HCT116 (cell line): ENCODE measurements at regions not wholly inside any gene's neighbourhood (a gene's known extent, or its start where the extent isn't known, plus 50 kb on each side); places are given as distances from the start of the nearest gene placed in this dataset.

Experiments
- CEBPB ChIP-seq: IDR thresholded peaks from 2 replicates; pipeline ENCODE4 v1.6.1; 2012; ENCODE audit warnings: low read depth
- EGR1 ChIP-seq: IDR thresholded peaks from 2 replicates; pipeline ENCODE4 v1.6.1; 2012; ENCODE audit warnings: low read depth
- ELF1 ChIP-seq: IDR thresholded peaks from 2 replicates; pipeline ENCODE4 v1.6.1; 2012; ENCODE audit warnings: low read depth, borderline replicate concordance
- EZH2 ChIP-seq: fragments of 200-600 bp; sonication (generic); IDR thresholded peaks from 2 replicates; pipeline ENCODE4 v1.6.1; 2017; ENCODE audit warnings: antibody characterized with exemption, mixed run types
- EZH2phosphoT487 ChIP-seq: fragments of 200-600 bp; IDR thresholded peaks from 2 replicates; pipeline ENCODE4 v1.6.1; 2018; ENCODE audit warnings: antibody characterized with exemption, borderline replicate concordance
- FOSL1 ChIP-seq: IDR thresholded peaks from 2 replicates; pipeline ENCODE4 v1.6.1; 2012; ENCODE audit warnings: low read depth
- JUND ChIP-seq: IDR thresholded peaks from 2 replicates; pipeline ENCODE4 v1.6.1; 2012
- POLR2A ChIP-seq: IDR thresholded peaks from 2 replicates; pipeline ENCODE4 v1.7.0; 2011; ENCODE audit warnings: borderline replicate concordance; ENCODE audit not compliant: insufficient read depth, insufficient read length; ENCODE audit errors: extremely low read depth
- POLR2AphosphoS5 ChIP-seq: IDR thresholded peaks from 2 replicates; pipeline ENCODE4 v1.6.1; 2011; ENCODE audit warnings: mild to moderate bottlenecking, low read depth, low read length, moderate library complexity
- RAD21 ChIP-seq: IDR thresholded peaks from 2 replicates; pipeline ENCODE4 v1.6.1; 2012; ENCODE audit warnings: low read depth, mild to moderate bottlenecking
- SIN3A ChIP-seq: IDR thresholded peaks from 2 replicates; pipeline ENCODE4 v1.6.1; 2012; ENCODE audit warnings: low read depth
- SRF ChIP-seq: IDR thresholded peaks from 2 replicates; pipeline ENCODE4 v1.6.1; 2012; ENCODE audit warnings: low read depth
- YY1 ChIP-seq: IDR thresholded peaks from 2 replicates; pipeline ENCODE4 v1.6.1; 2011; ENCODE audit warnings: low read length, low read depth, moderate library complexity, mild to moderate bottlenecking; ENCODE audit not compliant: insufficient replicate concordance; ENCODE audit errors: extremely low read depth
- ZFX ChIP-seq: fragments of 450-650 bp; IDR thresholded peaks from 2 replicates; pipeline ENCODE4 v1.6.1; 2017
- ZNF274 ChIP-seq: fragments of 200-500 bp; sonication (Bioruptor generic); IDR thresholded peaks from 2 replicates; pipeline ENCODE4 v1.6.1; 2014; ENCODE audit warnings: mild to moderate bottlenecking, low read depth, low read length, inconsistent platforms
- TF ChIP-seq, protein P1 (sequence below), 3 experiments: fragments of 200-600 bp in 1 of 3; sonication (generic) in 1 of 3; IDR thresholded peaks in 2 of 3; conservative IDR thresholded peaks in 1 of 3; 2 replicates each; pipeline ENCODE4 v1.5.1; 2012 to 2017; ENCODE audit warnings: low read depth in 2 of 3, low read length in 2 of 3, antibody characterized with exemption in 1 of 3, borderline replicate concordance in 1 of 3, control low read depth in 1 of 3, mild to moderate bottlenecking in 1 of 3, mixed read lengths in 1 of 3, mixed run types in 1 of 3, moderate library complexity in 1 of 3; ENCODE audit not compliant: insufficient read depth in 1 of 3
- TF ChIP-seq, protein P2 (sequence below): IDR thresholded peaks from 2 replicates; pipeline ENCODE4 v1.6.1; 2012

DNA sequence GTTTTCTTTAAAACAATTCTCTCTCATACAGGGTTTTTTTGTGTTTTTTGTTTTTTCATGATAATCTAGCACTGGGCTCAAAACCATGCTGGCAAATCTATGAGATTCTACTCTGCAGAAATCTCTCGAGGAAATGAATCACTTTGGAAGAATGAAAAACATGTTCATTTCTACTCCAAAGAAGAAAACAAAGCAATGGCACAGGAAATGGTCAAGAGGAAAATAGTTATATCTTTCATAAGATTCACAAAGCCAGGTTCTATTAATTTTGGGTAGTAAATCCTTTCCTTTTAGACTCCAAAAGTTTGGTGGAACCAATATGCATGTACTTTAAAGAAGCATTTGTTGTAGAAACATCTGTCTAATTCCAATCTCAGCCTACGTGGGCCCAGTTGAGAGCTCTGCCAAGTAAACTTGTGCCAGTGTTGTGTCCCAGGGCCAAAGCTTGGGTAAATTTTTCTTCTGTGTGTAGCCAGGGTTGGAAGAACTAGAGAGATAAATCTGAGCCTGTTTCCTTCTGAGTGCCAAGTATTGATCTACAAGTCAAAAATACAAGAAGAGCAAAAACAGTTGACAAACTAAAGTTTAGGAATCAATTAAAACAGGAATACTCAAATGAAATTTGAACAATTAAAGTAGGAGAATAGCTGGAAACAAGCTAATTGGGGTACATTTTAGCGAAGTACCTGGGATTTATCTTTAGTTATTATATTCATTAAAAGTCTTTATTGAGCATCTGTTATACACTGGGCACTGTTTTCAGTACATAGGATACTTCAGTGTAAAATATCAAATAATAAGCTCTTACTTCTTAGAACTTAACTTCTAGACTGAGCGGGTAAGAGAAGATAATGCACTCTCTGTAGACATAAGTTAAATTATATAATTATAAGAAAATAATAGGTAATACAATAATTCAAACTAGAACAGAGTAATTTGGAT is 657.5 kb upstream of the NECTIN3 start (continued):
- TF ChIP-seq, protein P1, sequence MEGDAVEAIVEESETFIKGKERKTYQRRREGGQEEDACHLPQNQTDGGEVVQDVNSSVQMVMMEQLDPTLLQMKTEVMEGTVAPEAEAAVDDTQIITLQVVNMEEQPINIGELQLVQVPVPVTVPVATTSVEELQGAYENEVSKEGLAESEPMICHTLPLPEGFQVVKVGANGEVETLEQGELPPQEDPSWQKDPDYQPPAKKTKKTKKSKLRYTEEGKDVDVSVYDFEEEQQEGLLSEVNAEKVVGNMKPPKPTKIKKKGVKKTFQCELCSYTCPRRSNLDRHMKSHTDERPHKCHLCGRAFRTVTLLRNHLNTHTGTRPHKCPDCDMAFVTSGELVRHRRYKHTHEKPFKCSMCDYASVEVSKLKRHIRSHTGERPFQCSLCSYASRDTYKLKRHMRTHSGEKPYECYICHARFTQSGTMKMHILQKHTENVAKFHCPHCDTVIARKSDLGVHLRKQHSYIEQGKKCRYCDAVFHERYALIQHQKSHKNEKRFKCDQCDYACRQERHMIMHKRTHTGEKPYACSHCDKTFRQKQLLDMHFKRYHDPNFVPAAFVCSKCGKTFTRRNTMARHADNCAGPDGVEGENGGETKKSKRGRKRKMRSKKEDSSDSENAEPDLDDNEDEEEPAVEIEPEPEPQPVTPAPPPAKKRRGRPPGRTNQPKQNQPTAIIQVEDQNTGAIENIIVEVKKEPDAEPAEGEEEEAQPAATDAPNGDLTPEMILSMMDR (IDR thresholded peaks at IDR 0.05 in 2 of 3, conservative IDR thresholded peaks at IDR 0.05 in 1 of 3; ENCODE audit: borderline replicate concordance in 1 of 3, insufficient read depth in 1 of 3, low read depth in 2 of 3, low read length in 2 of 3): no peak
- no peak for TF ChIP-seq ZFX
- TF ChIP-seq FOSL1: peak; percentile 75
- TF ChIP-seq POLR2A: no peak
- TF ChIP-seq CEBPB: 0 out of 2 replicates have a peak, but pooled peaks have one; percentile 32
- no peak for TF ChIP-seq YY1
- no peak for TF ChIP-seq EZH2
- TF ChIP-seq, protein P2, sequence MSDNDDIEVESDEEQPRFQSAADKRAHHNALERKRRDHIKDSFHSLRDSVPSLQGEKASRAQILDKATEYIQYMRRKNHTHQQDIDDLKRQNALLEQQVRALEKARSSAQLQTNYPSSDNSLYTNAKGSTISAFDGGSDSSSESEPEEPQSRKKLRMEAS: no peak
- no peak for TF ChIP-seq EZH2phosphoT487
- TF ChIP-seq ELF1: no peak
- TF ChIP-seq POLR2AphosphoS5: no peak
- TF ChIP-seq SRF: no peak
- peak; percentile 63 for TF ChIP-seq JUND
- TF ChIP-seq ZNF274: no peak
- no peak for TF ChIP-seq RAD21
- TF ChIP-seq EGR1: 0 out of 2 replicates have a peak, but pooled peaks have one; percentile 14
- 0 out of 2 replicates have a peak, but pooled peaks have one; percentile 13 for TF ChIP-seq SIN3A
